ENCODE measurements at regions not wholly inside any gene's neighbourhood (a gene's known extent, or its start where the extent isn't known, plus 50 kb on each side); places are given as distances from the start of the nearest gene placed in this dataset.
"Not testable (repeated sequence)": the region's sequence is repeated elsewhere in the genome, so short reads cannot be mapped to it uniquely, and the experiment has no call there.

DNA sequence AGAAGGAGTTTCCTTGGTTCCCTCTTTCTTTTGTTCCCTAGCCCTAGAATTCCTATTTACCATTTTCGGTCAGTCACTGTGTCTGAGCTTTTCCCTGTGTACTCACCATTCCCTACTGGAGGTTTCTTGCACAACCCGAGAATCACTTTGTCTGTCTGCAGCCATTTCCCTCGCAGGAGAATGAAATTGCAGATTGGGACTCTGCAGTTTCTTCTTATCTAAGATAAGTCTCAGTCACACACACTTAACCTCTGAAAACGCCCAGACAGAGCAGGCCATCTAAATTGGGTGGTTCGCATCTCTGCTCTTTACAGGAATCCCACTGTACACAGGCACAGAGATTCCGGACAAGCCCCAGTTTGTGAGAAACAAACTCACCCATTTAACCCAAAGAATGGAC is 58.6 kb upstream of the CNTNAP2 start:
- WGBS, 5 donors = 75 to 87% (median 82%) methylated on average over 6 of the region's 6 CpGs

DNA sequence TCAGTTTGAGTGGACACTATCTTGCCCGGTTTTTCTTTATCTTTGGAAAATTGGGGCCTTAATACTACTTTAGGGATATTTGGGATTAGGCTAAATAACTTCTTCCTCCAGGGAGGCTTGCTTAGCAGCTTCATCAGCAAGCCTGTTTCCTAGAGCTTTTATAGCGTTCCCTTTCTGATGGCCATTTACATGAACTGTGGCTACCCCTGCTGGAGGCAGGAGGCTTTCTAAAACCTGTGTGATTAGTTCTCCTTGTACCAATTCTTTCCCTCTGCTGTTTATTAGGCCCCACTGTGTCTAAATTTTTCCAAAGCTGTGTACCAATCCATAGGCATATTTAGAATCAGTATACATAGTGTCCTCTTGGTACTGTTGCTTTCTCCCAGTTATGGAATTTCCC is 61.7 kb upstream of the CNTNAP2 start:
- 77 to 86% (median 80%) methylated on average over 2 of the region's 2 CpGs for WGBS, 5 donors
- peaks cover 0 to 8% (median 0%) of the 10 kb centered on the region in 8 donors for H3K9me3 ChIP-seq
- H3K27ac ChIP-seq = no peak overlapping the region
- no peaks in the 10 kb centered on the region for H3K27me3 ChIP-seq (replicated peaks in 1 of 7)
- DNase-seq = no peak
- H3K4me1 ChIP-seq = no peaks in the 10 kb centered on the region
- TF ChIP-seq, protein P1, sequence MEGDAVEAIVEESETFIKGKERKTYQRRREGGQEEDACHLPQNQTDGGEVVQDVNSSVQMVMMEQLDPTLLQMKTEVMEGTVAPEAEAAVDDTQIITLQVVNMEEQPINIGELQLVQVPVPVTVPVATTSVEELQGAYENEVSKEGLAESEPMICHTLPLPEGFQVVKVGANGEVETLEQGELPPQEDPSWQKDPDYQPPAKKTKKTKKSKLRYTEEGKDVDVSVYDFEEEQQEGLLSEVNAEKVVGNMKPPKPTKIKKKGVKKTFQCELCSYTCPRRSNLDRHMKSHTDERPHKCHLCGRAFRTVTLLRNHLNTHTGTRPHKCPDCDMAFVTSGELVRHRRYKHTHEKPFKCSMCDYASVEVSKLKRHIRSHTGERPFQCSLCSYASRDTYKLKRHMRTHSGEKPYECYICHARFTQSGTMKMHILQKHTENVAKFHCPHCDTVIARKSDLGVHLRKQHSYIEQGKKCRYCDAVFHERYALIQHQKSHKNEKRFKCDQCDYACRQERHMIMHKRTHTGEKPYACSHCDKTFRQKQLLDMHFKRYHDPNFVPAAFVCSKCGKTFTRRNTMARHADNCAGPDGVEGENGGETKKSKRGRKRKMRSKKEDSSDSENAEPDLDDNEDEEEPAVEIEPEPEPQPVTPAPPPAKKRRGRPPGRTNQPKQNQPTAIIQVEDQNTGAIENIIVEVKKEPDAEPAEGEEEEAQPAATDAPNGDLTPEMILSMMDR (IDR thresholded peaks at IDR 0.05 in 8 of 11, conservative IDR thresholded peaks at IDR 0.05 in 3 of 11) = no peak
- TF ChIP-seq POLR2A (IDR thresholded peaks at IDR 0.05) (no peak), POLR2AphosphoS5 (IDR thresholded peaks at IDR 0.05) (no peak)
- no peaks in the 10 kb centered on the region for H3K36me3 ChIP-seq
- intact Hi-C loops (cut with DNase I; ENCODE audit: low total_unique reads) = no loop called here
- no peak overlapping the region for H3K4me3 ChIP-seq

More for the DNA sequence above, 58.6 kb upstream of the CNTNAP2 start:
- intact Hi-C loops (cut with DNase I; ENCODE audit: low total_unique reads) = no loop called here
- Histone ChIP-seq H3K9me3 (peaks cover 0 to 8% (median 0%) of the 10 kb centered on the region in 8 donors), H3K36me3 (no peaks in the 10 kb centered on the region), H3K4me1 (no peaks in the 10 kb centered on the region), H3K4me3 (no peak overlapping the region), H3K27me3 (replicated peaks in 1 of 7) (no peaks in the 10 kb centered on the region), H3K27ac (no peak overlapping the region)
- TF ChIP-seq POLR2AphosphoS5 (IDR thresholded peaks at IDR 0.05) = no peak
- no peak for TF ChIP-seq POLR2A (IDR thresholded peaks at IDR 0.05)
- TF ChIP-seq, protein P1 (IDR thresholded peaks at IDR 0.05 in 8 of 11, conservative IDR thresholded peaks at IDR 0.05 in 3 of 11) = no peak
- DNase-seq = no peak

DNA sequence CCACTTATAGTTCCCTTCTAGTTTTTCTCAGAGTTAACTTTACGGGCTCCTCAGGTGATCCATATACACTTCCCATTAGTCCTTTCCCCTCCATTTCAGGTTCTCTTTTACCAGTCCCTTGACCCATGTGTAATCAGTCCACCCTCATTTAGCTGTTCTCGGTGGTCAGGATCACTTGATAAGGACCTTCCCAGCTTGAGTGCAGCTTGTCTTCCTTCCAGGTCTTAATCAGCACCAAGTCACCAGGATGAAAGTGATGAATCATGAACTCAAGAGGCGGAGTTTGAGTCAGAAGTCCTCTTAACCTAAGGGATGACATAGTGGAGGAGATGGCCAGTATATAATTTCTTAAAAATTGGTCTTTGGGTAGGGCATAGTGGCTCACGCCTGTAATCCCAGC is 63.1 kb upstream of the CNTNAP2 start:
- no peak for DNase-seq
- H3K27me3 ChIP-seq (replicated peaks in 1 of 7) = no peaks in the 10 kb centered on the region
- H3K4me3 ChIP-seq = no peak overlapping the region
- WGBS, 5 donors = 83 to 92% (median 84%) methylated on average over 4 of the region's 4 CpGs
- no peak overlapping the region for H3K27ac ChIP-seq
- H3K9me3 ChIP-seq = peaks cover 0 to 8% (median 0%) of the 10 kb centered on the region in 8 donors
- no peaks in the 10 kb centered on the region for H3K36me3 ChIP-seq
- no peaks in the 10 kb centered on the region for H3K4me1 ChIP-seq
- no peak for TF ChIP-seq POLR2AphosphoS5 (IDR thresholded peaks at IDR 0.05)
- TF ChIP-seq, protein P1 (IDR thresholded peaks at IDR 0.05 in 8 of 11, conservative IDR thresholded peaks at IDR 0.05 in 3 of 11) = no peak
- no peak for TF ChIP-seq POLR2A (IDR thresholded peaks at IDR 0.05)
- intact Hi-C loops (cut with DNase I; ENCODE audit: low total_unique reads) = no loop called here

DNA sequence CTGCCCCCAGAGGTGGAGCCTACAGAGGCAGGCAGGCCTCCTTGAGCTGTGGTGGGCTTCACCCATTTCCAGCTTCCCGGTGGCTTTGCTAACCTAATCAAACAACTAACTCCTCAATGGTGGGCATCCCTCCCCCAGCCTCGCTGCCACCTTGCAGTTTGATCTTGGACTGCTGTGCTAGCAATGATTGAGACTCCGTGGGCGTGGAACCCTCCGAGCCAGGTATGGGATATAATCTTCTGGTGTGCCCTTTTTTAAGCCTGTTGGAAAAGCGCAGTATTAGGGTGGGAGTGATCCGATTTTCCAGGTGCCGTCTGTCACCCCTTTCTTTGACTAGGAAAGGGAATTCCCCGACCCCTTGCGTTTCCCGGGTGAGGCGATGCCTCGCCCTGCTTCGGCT is 73.3 kb upstream of the CNTNAP2 start:
- H3K4me3 ChIP-seq; intact Hi-C loops (cut with DNase I; ENCODE audit: low total_unique reads); H3K4me1 ChIP-seq; H3K36me3 ChIP-seq; H3K27ac ChIP-seq; H3K27me3 ChIP-seq (replicated peaks in 1 of 7); DNase-seq: not testable (repeated sequence)
- peaks cover 0 to 20% (median 3%) of the 10 kb centered on the region in 8 donors for H3K9me3 ChIP-seq
- 88 to 96% (median 92%) methylated on average over 14 of the region's 14 CpGs for WGBS, 5 donors

DNA sequence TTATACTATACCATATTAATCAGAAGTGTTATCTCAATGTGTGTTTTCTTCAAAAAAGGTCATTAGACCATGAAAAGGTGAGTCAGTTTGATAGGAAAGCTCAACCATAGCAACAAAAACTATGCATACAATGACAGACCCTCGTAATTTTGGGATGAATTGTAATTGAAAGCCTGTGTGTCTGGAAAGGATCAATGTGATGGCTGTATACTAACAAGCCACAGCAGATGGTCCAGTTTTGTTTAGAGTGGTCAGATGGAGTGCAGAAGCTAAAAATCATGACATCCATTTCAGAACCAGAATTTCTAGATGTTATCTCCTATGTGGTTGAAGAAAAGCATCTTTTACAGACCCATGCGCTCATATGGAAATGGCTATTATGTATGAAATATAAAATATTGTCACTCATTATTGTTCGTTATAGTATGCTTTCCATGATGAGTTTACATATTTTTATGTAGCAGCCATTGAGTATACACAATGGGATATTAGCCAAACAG is 88.3 kb upstream of the CNTNAP2 start:
- no peak overlapping the region for H3K27ac ChIP-seq
- no peaks in the 10 kb centered on the region for H3K27me3 ChIP-seq (replicated peaks in 1 of 7)
- intact Hi-C loops (cut with DNase I; ENCODE audit: low total_unique reads) = no loop called here
- no peak for DNase-seq
- no peak for TF ChIP-seq POLR2A (IDR thresholded peaks at IDR 0.05)
- no peak for TF ChIP-seq POLR2AphosphoS5 (IDR thresholded peaks at IDR 0.05)
- TF ChIP-seq, protein P1 (IDR thresholded peaks at IDR 0.05 in 8 of 11, conservative IDR thresholded peaks at IDR 0.05 in 3 of 11) = no peak
- H3K36me3 ChIP-seq = no peaks in the 10 kb centered on the region
- peaks cover 0 to 21% (median 12%) of the 10 kb centered on the region in 8 donors for H3K9me3 ChIP-seq
- 60 to 75% (median 70%) methylated on average over 3 of the region's 3 CpGs for WGBS, 5 donors
- no peaks in the 10 kb centered on the region for H3K4me1 ChIP-seq
- H3K4me3 ChIP-seq = no peak overlapping the region
